Parathyroid adenoma (tissue), 2 donors: ENCODE measurements at regions not wholly inside any gene's neighbourhood (a gene's known extent, or its start where the extent isn't known, plus 50 kb on each side); places are given as distances from the start of the nearest gene placed in this dataset.
"Not testable (repeated sequence)": the region's sequence is repeated elsewhere in the genome, so short reads cannot be mapped to it uniquely, and the experiment has no call there.

ENCODE experiments used
- H2AFZ ChIP-seq: fragments of 300-600 bp; sonication (generic); one replicate; pipeline ENCODE4 v1.7.0; 2017; ENCODE audit warnings: antibody characterized with exemption, mild to moderate bottlenecking
- H3K27ac ChIP-seq: fragments of 300-600 bp; sonication (generic); one replicate; pipeline ENCODE4 v1.7.0; 2017
- H3K27me3 ChIP-seq: fragments of 300-600 bp; sonication (generic); one replicate; pipeline ENCODE4 v1.7.0; 2017; ENCODE audit warnings: low read length; ENCODE audit not compliant: control insufficient read depth, insufficient read depth
- H3K36me3 ChIP-seq: fragments of 300-600 bp; sonication (generic); one replicate; pipeline ENCODE4 v1.7.0; 2017; ENCODE audit warnings: low read length; ENCODE audit not compliant: control insufficient read depth, insufficient read depth
- H3K4me1 ChIP-seq: fragments of 300-600 bp; sonication (generic); one replicate; pipeline ENCODE4 v1.7.0; 2017; ENCODE audit warnings: control low read depth
- H3K4me2 ChIP-seq: fragments of 300-600 bp; sonication (generic); one replicate; pipeline ENCODE4 v1.7.0; 2017; ENCODE audit warnings: low read length
- H3K4me3 ChIP-seq: fragments of 300-600 bp; sonication (generic); one replicate; pipeline ENCODE4 v1.7.0; 2017; ENCODE audit warnings: low read depth, low read length
- H3K79me2 ChIP-seq: fragments of 300-600 bp; sonication (generic); one replicate; pipeline ENCODE4 v1.7.0; 2017; ENCODE audit warnings: control low read depth
- H3K9ac ChIP-seq: fragments of 300-600 bp; sonication (generic); one replicate; pipeline ENCODE4 v1.7.0; 2017; ENCODE audit warnings: mild to moderate bottlenecking
- H3K9me3 ChIP-seq: fragments of 300-600 bp; sonication (generic); one replicate; pipeline ENCODE4 v1.7.0; 2017; ENCODE audit warnings: low read length; ENCODE audit not compliant: control insufficient read depth
- CTCF ChIP-seq: fragments of 300-600 bp; sonication (generic); IDR thresholded peaks from one replicate; pipeline ENCODE4 v1.7.0; 2017; ENCODE audit warnings: antibody characterized with exemption, mild to moderate bottlenecking
- donor health status: primary hyperparathyroidism.

- Histone ChIP-seq H2AFZ (no peak overlapping the region), H3K79me2 (no peaks in the 10 kb centered on the region), H3K4me2 (no peak overlapping the region), H3K27me3 (no peaks in the 10 kb centered on the region), H3K9ac (no peak overlapping the region), H3K4me3 (no peak overlapping the region), H3K36me3 (no peaks in the 10 kb centered on the region), H3K27ac (no peak overlapping the region), H3K9me3 (no peaks in the 10 kb centered on the region), H3K4me1 (peaks cover 19% of the 10 kb centered on the region)
- TF ChIP-seq CTCF: no peak
These were observed 157.7 kb downstream of the VEGFA start for GRCh38 chr6:43927532-43928210.

- TF ChIP-seq CTCF: no peak
- Histone ChIP-seq H3K9me3 (no peaks in the 10 kb centered on the region), H3K4me3 (no peak overlapping the region), H3K27me3 (no peaks in the 10 kb centered on the region), H3K36me3 (no peaks in the 10 kb centered on the region), H3K4me1 (peaks cover 19% of the 10 kb centered on the region), H2AFZ (no peak overlapping the region), H3K79me2 (no peaks in the 10 kb centered on the region), H3K27ac (peak overlapping the region; percentile 3), H3K9ac (no peak overlapping the region), H3K4me2 (peak overlapping the region; percentile 54)
These were observed 156.9 kb downstream of the VEGFA start for GRCh38 chr6:43926634-43927531.

GRCh38 chr6:43925636-43926139, 155.7 kb downstream of the VEGFA start:
- H3K9me3 ChIP-seq, H3K4me3 ChIP-seq, H3K36me3 ChIP-seq, H3K79me2 ChIP-seq, H3K27ac ChIP-seq, H3K4me2 ChIP-seq, H2AFZ ChIP-seq, H3K27me3 ChIP-seq, H3K9ac ChIP-seq: not testable (repeated sequence)
- peaks cover 19% of the 10 kb centered on the region for H3K4me1 ChIP-seq

GRCh38 chr6:43924222-43924702, 154.3 kb downstream of the VEGFA start:
- peaks cover 19% of the 10 kb centered on the region for H3K4me1 ChIP-seq
- H3K27me3 ChIP-seq: no peaks in the 10 kb centered on the region
- no peak overlapping the region for H3K27ac ChIP-seq
- H3K4me3 ChIP-seq: no peak overlapping the region
- no peak for TF ChIP-seq CTCF
- no peak overlapping the region for H3K9ac ChIP-seq
- H3K9me3 ChIP-seq: no peaks in the 10 kb centered on the region
- no peaks in the 10 kb centered on the region for H3K79me2 ChIP-seq
- H2AFZ ChIP-seq: peak overlapping the region; percentile 3
- no peak overlapping the region for H3K4me2 ChIP-seq
- H3K36me3 ChIP-seq: no peaks in the 10 kb centered on the region
